ENCODE measurements at regions not wholly inside any gene's neighbourhood (a gene's known extent, or its start where the extent isn't known, plus 50 kb on each side); places are given as distances from the start of the nearest gene placed in this dataset.

- TF ChIP-seq POLR2AphosphoS5 (IDR thresholded peaks at IDR 0.05; ENCODE audit: insufficient read depth, low read depth, low read length): no peak
- TF ChIP-seq, protein P1, sequence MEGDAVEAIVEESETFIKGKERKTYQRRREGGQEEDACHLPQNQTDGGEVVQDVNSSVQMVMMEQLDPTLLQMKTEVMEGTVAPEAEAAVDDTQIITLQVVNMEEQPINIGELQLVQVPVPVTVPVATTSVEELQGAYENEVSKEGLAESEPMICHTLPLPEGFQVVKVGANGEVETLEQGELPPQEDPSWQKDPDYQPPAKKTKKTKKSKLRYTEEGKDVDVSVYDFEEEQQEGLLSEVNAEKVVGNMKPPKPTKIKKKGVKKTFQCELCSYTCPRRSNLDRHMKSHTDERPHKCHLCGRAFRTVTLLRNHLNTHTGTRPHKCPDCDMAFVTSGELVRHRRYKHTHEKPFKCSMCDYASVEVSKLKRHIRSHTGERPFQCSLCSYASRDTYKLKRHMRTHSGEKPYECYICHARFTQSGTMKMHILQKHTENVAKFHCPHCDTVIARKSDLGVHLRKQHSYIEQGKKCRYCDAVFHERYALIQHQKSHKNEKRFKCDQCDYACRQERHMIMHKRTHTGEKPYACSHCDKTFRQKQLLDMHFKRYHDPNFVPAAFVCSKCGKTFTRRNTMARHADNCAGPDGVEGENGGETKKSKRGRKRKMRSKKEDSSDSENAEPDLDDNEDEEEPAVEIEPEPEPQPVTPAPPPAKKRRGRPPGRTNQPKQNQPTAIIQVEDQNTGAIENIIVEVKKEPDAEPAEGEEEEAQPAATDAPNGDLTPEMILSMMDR (IDR thresholded peaks at IDR 0.05; ENCODE audit: extremely low read depth in 1 of 2, insufficient read depth in 1 of 2, low read depth in 1 of 2, low read length in 2 of 2): no peak
- TF ChIP-seq POLR2A (IDR thresholded peaks at IDR 0.05; ENCODE audit: low read depth, low read length): no peak
- TF ChIP-seq, protein P2, sequence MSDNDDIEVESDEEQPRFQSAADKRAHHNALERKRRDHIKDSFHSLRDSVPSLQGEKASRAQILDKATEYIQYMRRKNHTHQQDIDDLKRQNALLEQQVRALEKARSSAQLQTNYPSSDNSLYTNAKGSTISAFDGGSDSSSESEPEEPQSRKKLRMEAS (IDR thresholded peaks at IDR 0.05; ENCODE audit: insufficient read depth, insufficient read length): no peak
- TF ChIP-seq EZH2 (IDR thresholded peaks at IDR 0.05; ENCODE audit: borderline replicate concordance, low read depth, low read length, severe bottlenecking): no peak
- TF ChIP-seq FOS (IDR thresholded peaks at IDR 0.05; ENCODE audit: borderline replicate concordance, insufficient read depth, low read length): no peak
- TF ChIP-seq JUN (IDR thresholded peaks at IDR 0.05; ENCODE audit: borderline replicate concordance, insufficient read depth, insufficient read length, low read depth): no peak
- TF ChIP-seq MYC (IDR thresholded peaks at IDR 0.05; ENCODE audit: low read depth, low read length): no peak
Observed at GRCh38 chr15:67980171-67980570, 73.9 kb upstream of the PIAS1 start.
